UCSD-AML1 (cell line): ENCODE measurements at regions not wholly inside any gene's neighbourhood (a gene's known extent, or its start where the extent isn't known, plus 50 kb on each side); places are given as distances from the start of the nearest gene placed in this dataset.
"Not testable (repeated sequence)": the region's sequence is repeated elsewhere in the genome, so short reads cannot be mapped to it uniquely, and the experiment has no call there.

ENCODE experiments used
- DNase-seq: peaks from one replicate; lab custom pipeline; 2025; ENCODE audit not compliant: unreplicated experiment; lab: John Stamatoyannopoulos, UW

DNA sequence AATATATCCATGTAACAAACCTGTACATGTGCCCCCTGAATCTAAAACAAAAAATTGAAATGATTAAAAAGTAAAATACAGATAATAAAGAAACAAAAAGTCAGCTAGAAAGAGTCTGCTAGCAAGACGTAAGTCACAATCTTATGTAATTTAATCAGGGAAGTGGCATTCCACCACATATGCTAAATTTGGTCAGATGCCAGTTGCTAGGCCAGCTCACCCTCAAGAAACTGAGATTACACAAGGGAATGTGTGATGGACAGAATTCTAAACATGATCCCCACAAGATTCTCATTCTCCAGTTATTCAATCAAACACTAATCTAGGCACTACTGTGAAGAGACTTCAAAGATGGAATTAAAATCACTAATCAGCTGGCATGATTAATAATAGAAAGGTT lies 689.3 kb downstream of the CENPC start:
- no peak for DNase-seq

DNA sequence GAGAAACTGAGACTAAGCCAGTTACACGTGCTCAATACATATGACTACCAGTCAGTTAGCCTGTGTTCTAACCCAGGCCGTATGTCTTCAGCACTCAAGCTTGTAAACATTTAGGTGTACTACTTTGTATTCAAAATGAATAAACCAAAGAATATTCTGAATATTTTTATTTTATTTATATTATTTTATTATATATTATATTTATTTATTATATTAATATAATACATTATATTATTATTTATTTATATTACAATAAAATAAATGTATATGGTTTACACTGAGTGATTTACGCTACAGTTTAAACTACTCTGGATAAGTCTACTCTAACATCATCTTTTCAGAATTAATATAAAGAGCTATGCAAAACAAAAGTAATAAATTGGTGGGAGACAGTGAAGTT lies 691.5 kb downstream of the CENPC start:
- DNase-seq, result no peak

DNA sequence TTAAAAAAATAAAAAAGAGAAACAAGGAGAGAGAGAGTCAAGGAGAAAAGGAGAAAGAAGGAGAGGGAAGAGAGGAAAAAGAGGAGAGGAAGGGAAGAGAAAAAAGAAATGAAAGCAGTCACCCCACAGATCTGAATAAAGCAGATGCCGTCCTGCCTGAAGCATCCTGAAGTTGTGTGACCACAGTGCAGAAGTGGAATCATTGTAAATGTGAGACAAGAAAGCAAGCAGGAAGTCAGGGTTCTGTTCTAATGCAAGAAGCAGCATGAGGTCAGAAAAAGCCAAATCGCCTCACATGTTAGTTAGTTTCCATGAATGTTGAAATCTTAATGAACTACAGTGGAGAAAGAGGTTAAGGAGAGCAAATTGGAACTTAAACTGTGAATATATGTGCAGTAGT lies 692.5 kb downstream of the CENPC start:
- DNase-seq, result no peak

DNA sequence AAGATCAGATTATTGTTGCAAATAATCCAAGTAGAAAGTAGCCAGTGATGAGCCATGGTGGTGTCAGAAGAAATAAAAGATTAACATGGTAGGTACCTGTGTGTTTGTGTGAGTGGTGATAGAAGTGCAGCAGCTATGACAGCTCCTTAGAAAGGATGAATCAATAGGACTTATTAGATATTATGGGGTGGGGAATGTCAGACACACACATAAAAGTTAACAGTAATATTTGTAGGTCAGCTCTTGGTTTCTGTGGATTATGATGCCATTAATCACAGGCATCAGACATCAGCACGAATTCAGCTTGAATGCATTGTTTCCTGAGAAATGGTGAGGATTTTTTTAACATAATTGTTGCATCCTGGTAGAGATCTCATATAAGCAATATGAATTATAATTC lies 695.7 kb downstream of the CENPC start:
- DNase-seq, result no peak

DNA sequence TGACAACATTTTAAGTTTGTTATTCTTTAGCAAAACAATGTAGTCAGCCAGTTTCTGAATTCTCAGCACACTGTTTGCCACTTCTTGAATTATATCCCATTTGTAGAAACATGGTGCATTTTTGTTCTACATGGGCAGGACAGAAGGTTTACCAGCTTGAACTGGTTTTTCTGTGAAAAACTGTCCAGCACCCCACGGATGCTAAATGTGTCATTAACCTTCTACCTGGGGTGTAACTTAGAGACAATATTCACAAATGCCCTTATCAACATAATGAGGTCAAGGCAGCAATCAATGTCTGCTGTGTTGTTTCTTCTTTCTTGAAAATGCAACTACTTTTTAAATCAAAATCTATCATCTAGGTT lies 702.6 kb downstream of the CENPC start:
- DNase-seq, result no peak

DNA sequence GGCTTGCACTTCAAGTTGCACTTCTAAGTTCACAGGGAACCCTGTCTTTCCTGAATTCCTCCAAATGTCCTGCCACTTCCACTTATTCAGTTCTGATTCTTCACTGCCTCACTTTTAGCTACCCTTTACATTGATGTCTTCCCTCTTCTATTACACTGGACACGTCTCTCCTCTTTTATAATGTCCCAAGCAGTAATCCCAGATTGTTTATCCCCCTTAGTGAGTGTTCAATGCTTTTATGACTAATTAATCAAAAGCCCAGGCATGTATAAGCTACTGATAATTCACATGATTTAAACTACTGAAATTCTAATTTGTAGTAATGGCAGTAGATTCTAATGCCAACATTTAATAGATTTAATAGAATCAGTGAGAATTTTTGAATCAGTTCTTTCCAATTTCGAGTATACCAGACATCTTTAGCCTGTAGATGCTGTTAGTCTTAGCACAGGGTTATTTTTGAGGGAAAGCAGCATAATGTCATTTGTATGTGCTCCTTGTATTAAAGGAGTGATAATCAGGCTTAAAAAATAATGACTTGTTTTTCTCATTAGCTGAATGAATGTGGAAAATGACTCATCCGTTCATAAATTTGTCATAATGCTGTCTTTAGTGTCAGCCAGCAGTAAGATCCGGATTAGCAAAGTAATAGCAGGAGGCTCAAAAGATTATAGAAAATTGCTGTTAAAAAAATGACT lies 703.1 kb downstream of the CENPC start:
- DNase-seq, result no peak

DNA sequence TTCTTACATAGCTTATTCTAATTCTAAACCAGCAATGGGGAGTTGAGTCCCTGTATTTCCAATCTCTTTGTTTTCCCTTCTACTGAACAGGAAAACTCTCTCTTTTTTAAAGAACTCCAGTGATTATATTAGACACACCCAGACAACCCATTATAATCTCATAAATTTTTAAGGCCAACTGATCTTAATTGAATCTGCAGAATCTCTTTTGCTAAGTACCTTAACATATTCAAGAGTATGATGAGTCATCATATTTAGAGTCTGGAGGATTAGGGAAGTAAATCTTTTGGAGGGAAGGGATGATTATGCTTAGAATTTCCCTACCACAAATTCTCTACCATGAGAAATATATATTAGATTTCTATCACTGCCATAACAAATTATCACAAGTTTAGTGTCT lies 705.1 kb downstream of the CENPC start:
- no peak for DNase-seq

DNA sequence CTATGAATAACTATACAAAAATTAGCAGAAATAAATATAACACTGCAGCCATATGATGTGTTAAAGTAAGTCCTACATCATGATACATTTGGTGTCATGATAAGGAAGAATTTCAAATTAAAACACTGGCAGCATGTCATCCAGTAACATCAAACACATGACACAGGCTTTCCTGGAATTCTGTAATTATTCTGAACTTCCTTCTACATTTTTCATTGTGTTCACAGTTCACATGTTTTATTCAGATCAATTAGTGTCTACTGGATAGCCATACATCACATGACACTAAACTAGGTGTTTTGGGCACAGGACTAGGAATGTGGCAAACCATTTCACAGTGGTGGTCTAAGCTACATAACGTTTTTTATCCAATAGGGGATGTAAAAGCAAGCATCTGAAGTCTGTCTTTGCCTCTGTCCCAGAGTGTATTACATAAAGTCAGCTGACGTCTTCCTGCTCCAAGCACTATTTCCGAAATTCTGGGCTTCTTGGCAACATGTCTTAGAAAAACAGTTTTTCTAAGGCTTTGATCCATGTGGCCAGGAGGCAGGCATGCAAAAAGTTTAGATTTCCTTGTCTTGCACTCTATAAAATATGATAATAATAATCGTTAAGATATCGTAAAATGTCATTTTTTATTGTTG lies 707.9 kb downstream of the CENPC start:
- DNase-seq, result no peak

DNA sequence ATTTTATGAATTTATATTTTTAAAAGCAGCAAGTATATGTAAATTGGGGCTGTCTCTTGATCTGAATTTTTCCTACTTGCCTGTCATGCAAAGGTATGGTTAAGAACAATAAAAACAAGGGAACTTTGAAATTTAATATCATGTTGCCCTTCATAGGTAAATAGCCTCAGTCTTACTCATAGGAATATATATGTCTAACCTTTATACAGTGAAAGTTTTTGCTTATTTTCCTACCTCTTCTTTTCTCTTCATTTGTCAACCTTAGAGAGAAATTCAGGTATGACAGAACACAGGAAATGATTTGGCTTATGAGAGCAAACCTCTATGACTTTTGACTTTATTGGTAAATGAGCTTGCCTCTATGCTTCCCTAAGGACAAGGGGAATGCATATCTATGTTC lies 716.0 kb downstream of the CENPC start:
- DNase-seq, result no peak

DNA sequence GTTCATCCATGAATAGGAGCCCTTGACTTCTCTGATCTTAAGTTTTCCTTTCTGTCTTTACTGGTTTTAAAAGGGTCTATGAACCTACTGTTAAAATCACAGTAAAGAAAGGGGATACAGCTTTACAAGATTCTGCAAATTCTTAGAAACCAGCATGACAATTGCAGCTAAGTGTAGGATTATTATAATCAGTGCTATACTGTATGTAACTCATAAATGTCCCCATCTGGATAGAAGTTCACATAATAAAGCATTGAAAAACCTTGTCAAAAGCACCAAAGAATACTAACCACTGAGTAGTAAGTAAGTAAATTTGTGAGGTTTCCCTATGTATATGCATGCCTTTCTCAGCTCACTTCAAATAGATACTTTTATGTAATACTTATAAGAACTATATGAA lies 724.6 kb downstream of the CENPC start:
- no peak for DNase-seq

DNA sequence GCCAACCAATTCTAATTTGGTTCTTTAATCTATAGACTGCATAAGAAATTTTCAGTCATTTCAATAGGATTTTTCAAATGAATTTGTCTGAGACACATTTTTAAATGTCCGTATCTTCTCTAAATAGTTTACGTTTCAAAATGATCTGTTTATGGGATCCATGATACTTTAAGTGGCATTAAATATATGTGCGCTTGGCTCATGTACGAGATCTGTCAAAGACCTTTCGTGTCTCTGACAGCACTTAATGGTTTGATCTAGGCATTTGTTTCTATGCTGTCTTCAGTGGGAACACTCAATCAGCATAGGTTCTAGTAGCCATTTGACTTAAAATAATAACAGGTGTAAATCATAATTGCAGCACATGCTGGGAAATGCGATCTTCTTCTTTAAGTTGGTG lies 731.0 kb downstream of the CENPC start:
- DNase-seq, result no peak

DNA sequence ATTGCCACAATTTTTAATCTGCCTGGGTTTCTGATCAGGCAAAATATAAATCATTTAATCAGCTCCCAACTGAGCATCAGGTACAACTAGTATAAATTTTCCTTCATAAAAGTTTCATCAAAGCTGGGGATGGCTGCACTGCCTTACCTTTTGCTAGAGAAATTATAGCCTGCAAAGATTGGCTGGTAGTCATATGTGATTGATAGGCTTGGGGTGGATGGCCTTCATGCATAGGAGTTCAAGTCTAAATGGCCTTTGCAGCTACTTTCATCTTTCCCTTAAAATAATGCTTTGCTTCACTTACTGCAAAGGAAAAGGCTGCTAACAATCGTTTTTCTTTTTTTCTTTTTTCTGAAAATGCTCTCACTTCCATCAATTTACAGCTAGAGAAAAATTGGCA lies 739.7 kb downstream of the CENPC start:
- no peak for DNase-seq

DNA sequence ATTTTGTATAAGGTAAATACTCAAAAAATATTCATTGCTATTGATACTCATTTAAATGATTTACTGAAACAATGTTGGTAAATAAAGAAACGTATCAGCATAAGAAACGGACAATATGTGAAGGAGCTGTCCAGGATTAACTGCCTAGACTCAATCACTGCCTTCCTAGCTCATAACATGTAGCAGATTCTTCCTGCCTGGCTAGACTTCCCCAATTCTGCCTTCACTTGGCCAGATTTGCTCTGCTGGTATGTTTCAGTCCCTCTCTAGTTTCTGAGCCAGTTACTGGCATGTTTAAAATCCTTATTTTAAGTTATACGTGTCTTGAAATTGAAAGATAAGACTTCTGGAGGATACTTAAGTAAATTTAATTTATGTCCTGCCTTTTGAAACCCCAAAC lies 740.3 kb downstream of the CENPC start:
- DNase-seq, result no peak

DNA sequence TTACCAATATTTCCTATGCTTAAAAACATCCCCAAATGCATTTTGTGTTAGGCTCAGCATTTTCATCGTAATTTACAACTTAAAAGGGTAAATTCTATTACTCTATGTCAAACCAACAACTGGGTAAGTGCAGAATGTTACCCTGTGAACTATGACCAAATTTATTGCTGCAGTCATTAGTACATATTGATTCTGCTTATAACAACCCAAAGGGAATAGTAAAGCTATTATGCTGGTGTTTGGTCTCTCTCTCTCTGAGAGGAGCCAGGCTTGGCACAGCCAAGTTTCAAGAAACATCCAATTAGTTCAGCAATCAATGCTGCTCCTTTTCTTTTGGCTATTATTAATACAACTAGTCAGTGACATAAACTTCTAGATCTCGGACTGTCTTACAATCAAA lies 747.7 kb downstream of the CENPC start:
- DNase-seq, result no peak

DNA sequence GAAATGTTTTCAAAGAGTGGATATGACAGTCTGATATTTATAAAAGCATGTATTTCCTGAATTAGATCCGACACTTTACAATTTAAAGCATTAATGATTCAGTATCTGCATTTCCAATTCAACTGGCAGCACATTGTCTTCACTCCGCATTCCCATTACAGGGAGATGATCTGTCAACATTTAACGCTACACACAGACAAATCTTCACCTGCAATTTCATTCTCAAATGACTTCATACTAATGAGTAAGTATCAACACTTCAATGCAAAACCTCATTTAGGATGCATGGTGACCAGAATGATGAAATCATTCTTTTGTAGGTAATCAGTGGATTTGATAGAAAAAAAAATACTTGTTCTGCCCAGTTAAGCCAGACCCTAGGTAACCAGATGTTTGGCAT lies 749.6 kb downstream of the CENPC start:
- DNase-seq, result no peak

DNA sequence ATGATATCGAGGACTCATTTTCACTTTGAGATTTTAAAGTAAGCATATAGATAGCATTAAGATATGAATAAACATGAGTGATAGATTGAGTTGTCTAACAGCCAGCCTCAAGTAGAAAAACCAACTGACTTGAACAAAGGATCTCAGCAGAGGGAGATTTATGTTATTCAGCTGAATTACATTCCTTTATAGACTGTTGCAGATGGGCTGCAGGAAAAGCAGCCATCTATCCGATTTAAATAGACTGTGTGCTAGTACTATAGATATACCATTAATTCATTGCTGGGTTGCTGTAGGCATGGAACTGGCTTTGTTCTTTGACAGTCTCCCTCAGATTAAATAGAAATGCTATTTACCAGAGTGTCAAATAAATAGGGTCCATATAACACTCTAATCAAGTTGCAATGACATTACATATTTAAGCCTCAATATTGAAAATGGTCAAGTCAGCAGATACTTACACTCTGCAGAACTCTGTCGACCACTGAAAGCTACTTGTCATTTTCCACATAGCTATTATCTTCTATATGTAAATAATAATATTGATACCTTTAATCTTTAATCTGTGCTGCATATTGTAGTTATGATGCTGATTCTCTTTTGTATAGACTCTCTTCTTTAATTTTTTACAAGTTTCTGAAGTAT lies 750.8 kb downstream of the CENPC start:
- DNase-seq, result no peak

DNA sequence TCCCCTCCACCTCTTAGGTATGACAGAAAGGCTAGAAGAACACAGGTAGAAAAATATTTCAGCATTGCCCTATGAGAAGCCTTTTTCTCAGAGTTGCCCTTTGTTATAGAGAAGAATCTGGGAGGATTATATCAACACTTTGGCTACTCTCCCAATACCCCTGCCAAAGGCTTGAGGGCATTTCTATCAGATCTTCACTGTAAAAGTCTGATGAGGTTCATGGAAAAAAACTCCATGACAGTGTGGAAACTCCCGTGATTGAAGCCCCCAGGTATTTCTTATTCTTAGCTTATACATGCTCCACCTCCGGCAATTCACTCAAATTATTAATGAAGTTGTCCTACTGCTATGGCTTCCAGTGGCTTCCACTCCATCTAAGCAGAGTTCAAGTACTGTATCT lies 753.6 kb downstream of the CENPC start:
- DNase-seq, result no peak

DNA sequence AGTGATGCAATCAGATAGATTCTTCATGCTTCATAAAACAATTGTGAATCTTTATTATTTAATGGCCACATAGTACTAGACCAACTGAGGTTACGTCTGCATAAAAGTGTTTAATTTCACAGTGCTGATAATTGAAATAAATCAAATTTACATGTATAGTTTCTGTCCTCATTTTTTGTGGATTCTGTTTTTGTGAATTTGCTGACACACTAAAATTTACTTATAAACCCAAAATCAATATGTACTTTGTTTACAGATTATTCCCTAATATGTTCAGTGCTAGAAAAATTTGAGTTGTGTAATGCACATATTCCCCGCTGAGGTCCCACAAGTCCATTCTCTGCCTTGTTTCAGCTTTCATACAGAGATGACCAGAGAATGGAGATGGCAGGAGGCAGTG lies 759.8 kb downstream of the CENPC start:
- DNase-seq, result no peak

DNA sequence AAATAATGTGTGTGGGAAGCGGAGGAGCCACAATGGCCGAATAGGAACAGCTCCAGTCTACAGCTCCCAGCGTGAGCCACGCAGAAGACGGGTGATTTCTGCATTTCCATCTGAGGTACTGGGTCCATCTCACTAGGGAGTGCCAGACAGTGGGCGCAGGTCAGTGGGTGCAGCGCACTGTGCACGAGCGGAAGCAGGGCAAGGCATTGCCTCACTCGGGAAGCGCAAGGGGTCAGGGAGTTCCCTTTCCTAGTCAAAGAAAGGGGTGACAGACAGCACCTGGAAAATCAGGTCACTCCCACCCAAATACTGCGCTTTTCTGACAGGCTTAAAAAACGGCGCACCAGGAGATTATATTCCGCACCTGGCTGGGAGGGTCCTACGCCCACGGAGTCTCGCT lies 762.6 kb downstream of the CENPC start:
- not testable (repeated sequence) for DNase-seq

DNA sequence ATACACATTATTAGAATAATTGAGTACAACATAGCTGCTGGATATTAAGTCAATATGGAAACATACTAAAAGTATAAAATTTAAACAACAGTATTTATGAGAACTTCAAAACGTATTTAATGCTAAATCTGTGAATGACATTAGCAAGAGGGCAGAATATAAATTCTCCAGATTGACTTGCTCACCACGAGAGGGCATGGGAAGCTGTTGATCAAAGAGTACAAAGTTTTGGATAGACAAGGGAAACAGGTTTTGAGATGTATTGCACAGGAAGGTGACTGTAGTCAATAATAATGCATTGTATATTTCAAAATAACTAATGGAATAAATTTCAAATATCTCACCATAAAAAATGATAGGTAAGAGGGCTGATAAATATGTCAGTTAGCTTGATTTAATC lies 768.2 kb downstream of the CENPC start:
- DNase-seq, result no peak

DNA sequence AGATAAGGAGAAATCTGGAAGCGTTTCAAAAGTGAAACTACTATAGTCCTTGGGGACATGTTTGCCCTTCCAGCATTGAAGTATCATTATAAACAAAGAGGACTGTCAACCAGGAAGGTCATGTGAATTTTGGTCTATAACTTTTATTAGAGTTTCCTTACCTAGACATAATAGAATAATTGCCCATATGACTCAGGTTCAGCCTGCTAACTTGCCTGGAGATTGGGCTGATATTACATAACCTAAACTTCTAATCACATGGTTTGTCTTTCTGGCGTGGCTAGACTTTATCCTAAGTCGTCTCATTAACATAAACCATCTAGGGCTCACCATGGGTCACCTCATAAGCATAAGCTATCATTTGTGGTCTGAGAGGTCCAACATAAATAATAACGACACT lies 775.9 kb downstream of the CENPC start:
- DNase-seq, result no peak

DNA sequence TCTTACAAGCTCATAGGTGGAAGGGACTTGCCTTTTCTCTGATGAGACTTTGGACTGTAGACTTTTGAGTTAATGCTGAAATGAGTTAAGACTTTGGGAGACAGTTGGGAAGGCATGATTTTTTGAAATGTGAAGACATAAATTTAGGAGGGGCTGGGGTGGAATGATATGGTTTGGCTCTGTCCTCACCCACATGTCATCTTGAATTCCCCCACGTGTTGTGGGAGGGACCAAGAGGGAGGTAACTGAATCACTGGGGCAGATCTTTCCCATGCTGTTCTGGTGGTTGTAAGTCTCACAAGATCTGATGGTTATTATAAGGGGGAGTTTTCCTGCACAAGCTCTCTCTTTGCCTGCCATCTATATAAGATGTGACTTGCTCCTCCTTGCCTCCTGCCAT lies 777.9 kb downstream of the CENPC start:
- DNase-seq, result no peak

DNA sequence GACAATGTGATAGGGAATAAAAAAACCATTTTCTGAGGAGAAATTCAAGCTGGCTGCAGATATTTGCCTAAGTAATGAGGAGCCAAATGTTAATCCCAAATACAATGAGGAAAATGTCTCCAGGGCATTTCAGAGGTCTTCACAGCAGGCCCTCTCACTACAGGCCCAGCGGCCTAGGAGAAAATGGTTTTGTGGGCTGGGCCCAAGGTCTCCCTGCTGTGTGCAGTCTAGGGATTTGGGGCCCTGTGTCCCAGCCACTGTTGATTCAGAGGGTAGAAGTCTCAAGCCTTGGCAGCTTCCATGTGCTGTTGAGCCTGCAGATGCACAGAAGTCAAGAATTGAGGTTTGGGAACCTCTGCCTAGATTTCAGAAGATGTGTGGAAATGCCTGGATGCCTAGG lies 778.7 kb downstream of the CENPC start:
- no peak for DNase-seq
